ENCODE measurements at regions not wholly inside any gene's neighbourhood (a gene's known extent, or its start where the extent isn't known, plus 50 kb on each side); places are given as distances from the start of the nearest gene placed in this dataset.

GRCh38 chr17:55571095-55571494, 59.8 kb upstream of the SMIM36 start:
- H3K9me3 ChIP-seq, result no peaks in the 10 kb centered on the region
- no peak for DNase-seq
- H3K4me3 ChIP-seq, result no peak overlapping the region
- H3K4me1 ChIP-seq, result peaks cover 2 to 7% (median 3%) of the 10 kb centered on the region in 4 donors
- no peak overlapping the region for H3K27ac ChIP-seq
- ATAC-seq (ENCODE audit: low FRiP score in 2 of 2), result no peak
- TF ChIP-seq CTCF (IDR thresholded peaks at IDR 0.05), result no peak
- TF ChIP-seq EP300 (IDR thresholded peaks at IDR 0.05), result no peak
- 98 to 100% methylated on average over 2 of the region's 2 CpGs for WGBS, 2 donors
- H3K36me3 ChIP-seq, result no peaks in the 10 kb centered on the region
- H3K27me3 ChIP-seq, result no peaks in the 10 kb centered on the region

DNA sequence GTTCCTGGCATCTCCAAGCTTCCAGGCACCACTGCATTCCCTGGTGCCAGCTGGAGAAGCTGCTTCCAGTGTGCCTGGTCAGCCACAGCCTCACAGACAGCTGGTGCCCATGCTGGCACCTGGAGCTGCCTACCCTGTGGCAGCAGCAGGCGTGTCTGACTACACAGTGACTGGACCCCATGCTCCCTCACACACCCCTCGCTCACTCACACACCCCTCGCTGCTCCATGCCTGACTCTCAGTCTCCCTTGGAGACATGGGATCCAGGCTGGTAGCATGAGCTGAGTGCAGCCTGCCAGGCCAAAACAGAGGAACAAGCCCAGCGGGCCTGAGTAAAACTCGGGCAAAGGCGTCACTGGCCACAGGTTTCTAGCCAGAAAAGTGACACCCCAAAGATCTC, 59.1 kb upstream of the SMIM36 start:
- no peaks in the 10 kb centered on the region for H3K9me3 ChIP-seq
- no peaks in the 10 kb centered on the region for H3K27me3 ChIP-seq
- peak in 1 of 2 donors; percentile 61 for ATAC-seq (ENCODE audit: low FRiP score in 2 of 2)
- DNase-seq, result peak in 1 of 2 donors; percentile 24
- 90 to 99% methylated on average over 5 to 6 of the region's 6 CpGs for WGBS, 2 donors
- TF ChIP-seq EP300 (IDR thresholded peaks at IDR 0.05), result no peak
- no peak for TF ChIP-seq POLR2AphosphoS5 (IDR thresholded peaks at IDR 0.05)
- no peak for TF ChIP-seq CTCF (IDR thresholded peaks at IDR 0.05)
- no peak for TF ChIP-seq POLR2A (IDR thresholded peaks at IDR 0.05)
- no peak overlapping the region for H3K4me3 ChIP-seq
- H3K27ac ChIP-seq, result no peak overlapping the region
- no peaks in the 10 kb centered on the region for H3K36me3 ChIP-seq
- H3K4me1 ChIP-seq, result no peaks in the 10 kb centered on the region

- Histone ChIP-seq H3K9me3 (no peaks in the 10 kb centered on the region), H3K36me3 (no peaks in the 10 kb centered on the region), H3K27ac (no peak overlapping the region), H3K4me1 (no peaks in the 10 kb centered on the region), H3K4me3 (no peak overlapping the region), H3K27me3 (no peaks in the 10 kb centered on the region)
- ATAC-seq (ENCODE audit: low FRiP score in 2 of 2) (peak in 1 of 2 donors; percentile 65), DNase-seq (no peak)
- whole genome bisulfite sequencing, 2 donors, result 62 to 73% methylated on average over 4 to 6 of the region's 6 CpGs
- TF ChIP-seq EP300 (IDR thresholded peaks at IDR 0.05) (no peak), POLR2A (IDR thresholded peaks at IDR 0.05) (no peak), CTCF (IDR thresholded peaks at IDR 0.05) (no peak), POLR2AphosphoS5 (IDR thresholded peaks at IDR 0.05) (no peak)
Observed at GRCh38 chr17:55567240-55568214, 56.3 kb upstream of the SMIM36 start.

GRCh38 chr17:55564081-55564480, 52.8 kb upstream of the SMIM36 start:
- DNase-seq (no peak), ATAC-seq (ENCODE audit: low FRiP score in 2 of 2) (peak in 1 of 2 donors; percentile 74)
- no peaks in the 10 kb centered on the region for H3K4me1 ChIP-seq
- H3K27ac ChIP-seq, result no peak overlapping the region
- H3K9me3 ChIP-seq, result no peaks in the 10 kb centered on the region
- no peak for TF ChIP-seq EP300 (IDR thresholded peaks at IDR 0.05)
- no peak for TF ChIP-seq POLR2AphosphoS5 (IDR thresholded peaks at IDR 0.05)
- TF ChIP-seq POLR2A (IDR thresholded peaks at IDR 0.05), result no peak
- TF ChIP-seq CTCF (IDR thresholded peaks at IDR 0.05), result no peak
- no peak overlapping the region for H3K4me3 ChIP-seq
- H3K36me3 ChIP-seq, result no peaks in the 10 kb centered on the region
- WGBS, 2 donors, result 70 to 94% methylated on average over 2 of the region's 2 CpGs
- H3K27me3 ChIP-seq, result no peaks in the 10 kb centered on the region

DNA sequence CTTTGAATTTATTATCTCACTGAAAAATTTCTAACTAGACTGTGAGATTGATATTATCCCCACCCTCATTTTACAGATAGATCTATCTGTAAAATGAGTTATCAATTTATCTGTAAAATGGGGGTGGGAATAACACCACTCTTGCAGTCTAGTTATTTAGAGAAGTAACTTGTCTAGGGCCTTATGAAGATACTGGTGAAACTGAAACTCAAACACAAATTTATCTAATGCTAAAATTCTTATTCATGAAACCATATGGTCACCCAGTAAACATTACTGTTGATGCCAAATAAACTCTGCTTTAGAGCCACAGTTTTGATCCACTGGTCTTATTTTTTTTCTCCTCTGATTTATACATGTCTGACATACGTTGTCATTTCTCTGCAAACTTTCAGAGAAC, 52.1 kb upstream of the SMIM36 start:
- H3K27me3 ChIP-seq, result no peaks in the 10 kb centered on the region
- H3K9me3 ChIP-seq, result no peaks in the 10 kb centered on the region
- ATAC-seq (ENCODE audit: low FRiP score in 2 of 2), result no peak
- TF ChIP-seq EP300 (IDR thresholded peaks at IDR 0.05) (no peak), POLR2A (IDR thresholded peaks at IDR 0.05) (no peak), CTCF (IDR thresholded peaks at IDR 0.05) (no peak), POLR2AphosphoS5 (IDR thresholded peaks at IDR 0.05) (no peak)
- no peaks in the 10 kb centered on the region for H3K4me1 ChIP-seq
- H3K4me3 ChIP-seq, result no peak overlapping the region
- H3K27ac ChIP-seq, result no peak overlapping the region
- WGBS, 2 donors, result 83 to 84% methylated on average over 1 of the region's 1 CpG
- no peak for DNase-seq
- H3K36me3 ChIP-seq, result no peaks in the 10 kb centered on the region

All from upper lobe of left lung (tissue), 6 donors.